Lung (tissue), 11 donors: ENCODE measurements at regions not wholly inside any gene's neighbourhood (a gene's known extent, or its start where the extent isn't known, plus 50 kb on each side); places are given as distances from the start of the nearest gene placed in this dataset.
A peak's percentile ranks its signal among the peaks of the same experiment; 100 is the strongest.

Source experiments
- ATAC-seq: fragments of 200-7000 bp; cut with Tn5 transposase; one replicate; pipeline ENCODE4 v1.9.1; 2020; ENCODE audit warnings: moderate number of reproducible peaks; ENCODE audit not compliant: insufficient read depth, low FRiP score
- DNase-seq, 3 donors: peaks; one replicate each; pipeline ENCODE4 v3.0.0-alpha.2; 2013 to 2017
- H3K27ac ChIP-seq, 2 donors: one replicate each; pipeline ENCODE4 v1.5.1; 2013; ENCODE audit warnings: mild to moderate bottlenecking in 2 of 2, moderate library complexity in 2 of 2, control low read depth in 1 of 2, inconsistent platforms in 1 of 2, low read depth in 1 of 2, low read length in 1 of 2
- H3K27me3 ChIP-seq, 3 donors: one replicate each; pipeline ENCODE4 v1.5.1; 2013; ENCODE audit warnings: low read length in 2 of 3; ENCODE audit not compliant: control insufficient read depth in 3 of 3, insufficient read depth in 3 of 3
- H3K36me3 ChIP-seq, 4 donors: one replicate each; pipeline ENCODE4 v1.5.1; 2013; ENCODE audit warnings: low read length in 4 of 4, mild to moderate bottlenecking in 1 of 4, moderate library complexity in 1 of 4; ENCODE audit not compliant: control insufficient read depth in 4 of 4, insufficient read depth in 4 of 4
- H3K4me1 ChIP-seq, 5 donors: one replicate each; pipeline ENCODE4 v1.5.1; 2013; ENCODE audit warnings: low read length in 5 of 5, mild to moderate bottlenecking in 2 of 5, moderate library complexity in 1 of 5; ENCODE audit not compliant: control insufficient read depth in 5 of 5, insufficient read depth in 5 of 5
- H3K4me3 ChIP-seq: one replicate; pipeline ENCODE4 v1.5.1; 2013; ENCODE audit warnings: mild to moderate bottlenecking, control low read depth, moderate library complexity
- H3K9ac ChIP-seq, 2 donors: one replicate each; pipeline ENCODE4 v1.5.1; 2013; ENCODE audit warnings: low read length in 2 of 2, control low read depth in 1 of 2; ENCODE audit not compliant: insufficient read depth in 1 of 2
- H3K9me3 ChIP-seq, 4 donors: one replicate each; pipeline ENCODE4 v1.5.1; 2013; ENCODE audit warnings: low read length in 3 of 4, mild to moderate bottlenecking in 1 of 4, moderate library complexity in 1 of 4; ENCODE audit not compliant: control insufficient read depth in 4 of 4, insufficient read depth in 3 of 4
- CTCF ChIP-seq: IDR thresholded peaks from 2 replicates; pipeline ENCODE4 v1.5.1; 2012; ENCODE audit warnings: mild to moderate bottlenecking; ENCODE audit errors: control extremely low read depth, extremely low read depth
- WGBS, 2 donors: extraction: QIAGEN DNeasy Blood & Tissue Kit; methylation state at CpG; one replicate each; pipeline ENCODE4 v1.1.7; 2013; 5-methylcytosine and 5-hydroxymethylcytosine counted together
- donor health status: control.
- donor health status: control.
- donor health status: Bipolar disorder and iron deficiency.
- donor health status: healthy.
- donor health status: DM: yes; HTN: yes; CAD: no.

GRCh38 chr16:62602790-62603189, 566.6 kb upstream of the CDH8 start:
- Histone ChIP-seq H3K27ac (no peak overlapping the region), H3K36me3 (no peaks in the 10 kb centered on the region), H3K4me3 (no peak overlapping the region), H3K4me1 (peaks cover 0 to under 1% (median 0%) of the 10 kb centered on the region in 5 donors), H3K9me3 (no peaks in the 10 kb centered on the region), H3K9ac (no peak overlapping the region), H3K27me3 (no peaks in the 10 kb centered on the region)
- no peak for ATAC-seq
- no peak for DNase-seq
- no peak for TF ChIP-seq CTCF
- WGBS, 2 donors: 72 to 82% methylated on average over 3 of the region's 3 CpGs

GRCh38 chr16:62597875-62598274, 561.6 kb upstream of the CDH8 start:
- Histone ChIP-seq H3K27ac (no peak overlapping the region), H3K4me3 (no peak overlapping the region), H3K9me3 (no peaks in the 10 kb centered on the region), H3K4me1 (peaks cover 0 to 14% (median 0%) of the 10 kb centered on the region in 5 donors), H3K27me3 (no peaks in the 10 kb centered on the region), H3K9ac (no peak overlapping the region), H3K36me3 (no peaks in the 10 kb centered on the region)
- DNase-seq: no peak
- no peak for TF ChIP-seq CTCF
- no peak for ATAC-seq

DNA sequence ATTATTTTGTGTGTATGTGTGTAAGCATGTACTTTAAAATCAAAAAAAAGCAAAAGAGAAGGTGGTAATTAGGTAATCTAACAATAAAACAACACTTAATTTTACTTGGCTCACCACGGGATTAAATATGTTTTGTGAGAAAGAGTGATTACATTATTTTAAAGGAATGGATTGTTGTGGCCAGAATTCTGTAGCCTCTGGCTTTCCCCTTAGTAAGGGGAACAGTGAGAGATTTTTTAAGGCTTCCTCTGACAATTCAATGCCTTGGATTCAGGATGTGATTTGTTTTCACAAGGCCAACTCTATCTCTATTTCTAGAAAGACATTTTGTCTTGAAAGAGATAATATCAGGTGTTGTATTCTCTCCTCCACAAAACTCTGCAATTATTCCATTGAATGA, 560.3 kb upstream of the CDH8 start:
- Histone ChIP-seq H3K9me3 (no peaks in the 10 kb centered on the region), H3K4me1 (peaks cover 0 to 14% (median 0%) of the 10 kb centered on the region in 5 donors), H3K36me3 (no peaks in the 10 kb centered on the region), H3K4me3 (no peak overlapping the region), H3K27ac (no peak overlapping the region), H3K9ac (no peak overlapping the region), H3K27me3 (no peaks in the 10 kb centered on the region)
- TF ChIP-seq CTCF: no peak
- WGBS, 2 donors: 17 to 19% methylated on average over 1 of the region's 1 CpG
- DNase-seq (peak in 1 of 3 donors; percentile 15), ATAC-seq (no peak)

- no peak for TF ChIP-seq CTCF
- Histone ChIP-seq H3K4me1 (peaks cover 0 to 14% (median 0%) of the 10 kb centered on the region in 5 donors), H3K36me3 (no peaks in the 10 kb centered on the region), H3K9ac (no peak overlapping the region), H3K4me3 (no peak overlapping the region), H3K9me3 (no peaks in the 10 kb centered on the region), H3K27ac (no peak overlapping the region), H3K27me3 (no peaks in the 10 kb centered on the region)
- DNase-seq (peak in 1 of 3 donors; percentile 6), ATAC-seq (no peak)
- 49 to 50% methylated on average over 6 of the region's 6 CpGs for WGBS, 2 donors
Observed at GRCh38 chr16:62596125-62596524, 559.9 kb upstream of the CDH8 start.
